ENCODE measurements at regions not wholly inside any gene's neighbourhood (a gene's known extent, or its start where the extent isn't known, plus 50 kb on each side); places are given as distances from the start of the nearest gene placed in this dataset.

DNA sequence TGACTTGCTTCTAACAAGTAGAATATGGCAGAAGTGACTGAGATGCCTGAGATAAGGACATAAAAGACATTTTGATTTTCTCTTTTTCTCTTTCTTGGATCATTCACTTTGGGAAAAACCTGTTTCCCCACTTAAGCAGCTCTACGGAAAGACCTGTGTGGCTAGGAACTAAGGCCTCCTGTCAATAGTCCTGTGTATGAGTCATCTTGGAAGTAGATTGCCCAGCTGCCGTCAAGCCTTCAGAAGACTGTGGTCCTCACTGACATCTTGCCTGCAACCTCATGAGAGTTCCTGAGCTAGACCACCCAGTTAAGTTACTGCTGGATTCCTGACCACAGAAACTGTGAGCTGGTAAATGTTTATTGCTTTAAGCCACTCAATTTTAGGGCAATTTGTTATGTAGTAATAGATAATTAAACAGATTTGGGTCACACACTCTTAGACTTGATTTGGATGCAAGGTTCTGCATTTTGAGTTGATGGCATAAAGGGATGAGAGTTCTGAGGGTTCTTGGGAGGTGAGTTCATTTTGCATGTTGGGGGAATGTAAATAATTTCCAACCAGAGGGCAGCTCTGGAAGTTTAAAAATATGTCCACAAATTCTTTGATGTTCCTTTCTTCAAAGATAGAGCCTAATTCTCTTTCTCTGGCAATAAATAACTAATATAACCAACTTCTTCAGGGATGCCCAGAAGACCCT is 229.2 kb downstream of the SQOR start:
- intact Hi-C loops (cut with DNase I, micrococcal nuclease), result no loop called here
- DNase-seq (no peak), ATAC-seq (ENCODE audit: poor library complexity) (no peak)
- ChIA-PET CTCF (no interaction called here), POLR2A (no interaction called here)
- no peaks in the 10 kb centered on the region for H3K4me1 Mint-ChIP-seq (ENCODE audit: low read depth)
- Histone ChIP-seq H3K4me1 (ENCODE audit: insufficient read depth, low read length) (no peaks in the 10 kb centered on the region), H3K27me3 (ENCODE audit: control insufficient read depth in 1 of 2, insufficient read depth in 2 of 2, low read length in 2 of 2) (no peaks in the 10 kb centered on the region), H3K4me3 (ENCODE audit: low read length) (no peak overlapping the region), H3K9me3 (ENCODE audit: control insufficient read depth in 1 of 2, insufficient read depth in 1 of 2, low read length in 2 of 2) (no peaks in the 10 kb centered on the region), H3K27ac (ENCODE audit: low read depth in 1 of 2, low read length in 2 of 2) (no peak overlapping the region), H3K36me3 (ENCODE audit: insufficient read depth, low read length) (no peaks in the 10 kb centered on the region)
- no peak overlapping the region for H3K4me3 Mint-ChIP-seq
- TF ChIP-seq, protein P1, sequence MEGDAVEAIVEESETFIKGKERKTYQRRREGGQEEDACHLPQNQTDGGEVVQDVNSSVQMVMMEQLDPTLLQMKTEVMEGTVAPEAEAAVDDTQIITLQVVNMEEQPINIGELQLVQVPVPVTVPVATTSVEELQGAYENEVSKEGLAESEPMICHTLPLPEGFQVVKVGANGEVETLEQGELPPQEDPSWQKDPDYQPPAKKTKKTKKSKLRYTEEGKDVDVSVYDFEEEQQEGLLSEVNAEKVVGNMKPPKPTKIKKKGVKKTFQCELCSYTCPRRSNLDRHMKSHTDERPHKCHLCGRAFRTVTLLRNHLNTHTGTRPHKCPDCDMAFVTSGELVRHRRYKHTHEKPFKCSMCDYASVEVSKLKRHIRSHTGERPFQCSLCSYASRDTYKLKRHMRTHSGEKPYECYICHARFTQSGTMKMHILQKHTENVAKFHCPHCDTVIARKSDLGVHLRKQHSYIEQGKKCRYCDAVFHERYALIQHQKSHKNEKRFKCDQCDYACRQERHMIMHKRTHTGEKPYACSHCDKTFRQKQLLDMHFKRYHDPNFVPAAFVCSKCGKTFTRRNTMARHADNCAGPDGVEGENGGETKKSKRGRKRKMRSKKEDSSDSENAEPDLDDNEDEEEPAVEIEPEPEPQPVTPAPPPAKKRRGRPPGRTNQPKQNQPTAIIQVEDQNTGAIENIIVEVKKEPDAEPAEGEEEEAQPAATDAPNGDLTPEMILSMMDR (IDR thresholded peaks at IDR 0.05), result no peak
- H3K9me3 Mint-ChIP-seq, result no peaks in the 10 kb centered on the region
- H3K36me3 Mint-ChIP-seq (ENCODE audit: low read depth), result no peaks in the 10 kb centered on the region
- H3K27ac Mint-ChIP-seq, result no peak overlapping the region
- peaks cover 4% of the 10 kb centered on the region for H3K27me3 Mint-ChIP-seq

DNA sequence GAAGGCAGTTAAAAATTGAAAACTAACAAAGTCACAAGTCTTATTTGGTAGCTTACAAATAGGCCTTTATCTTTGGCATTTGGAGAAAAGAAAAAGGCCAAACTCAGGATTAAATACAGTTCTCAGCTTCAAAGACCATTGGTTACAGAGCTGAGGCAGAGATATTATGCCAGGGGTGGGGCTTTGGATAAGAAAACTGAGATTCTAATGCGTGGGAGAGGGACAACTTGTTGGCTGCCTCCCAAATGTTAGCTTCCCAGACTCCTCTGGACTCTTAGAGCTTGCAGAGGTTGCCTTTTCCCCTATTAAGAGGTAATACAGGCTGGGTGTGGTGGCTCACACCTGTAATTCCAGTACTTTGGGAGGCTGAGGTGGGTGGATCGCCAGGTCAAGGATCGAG is 231.8 kb downstream of the SQOR start:
- TF ChIP-seq, protein P1 (IDR thresholded peaks at IDR 0.05), result no peak
- ChIA-PET CTCF (no interaction called here), POLR2A (no interaction called here)
- ATAC-seq (ENCODE audit: poor library complexity) (no peak), DNase-seq (no peak)
- intact Hi-C loops (cut with DNase I, micrococcal nuclease), result no loop called here
- H3K9me3 Mint-ChIP-seq, result no peaks in the 10 kb centered on the region
- Histone ChIP-seq H3K27ac (ENCODE audit: low read depth in 1 of 2, low read length in 2 of 2) (no peak overlapping the region), H3K9me3 (ENCODE audit: control insufficient read depth in 1 of 2, insufficient read depth in 1 of 2, low read length in 2 of 2) (peaks cover 0 to 4% of the 10 kb centered on the region in 2 experiments), H3K4me1 (ENCODE audit: insufficient read depth, low read length) (no peaks in the 10 kb centered on the region), H3K27me3 (ENCODE audit: control insufficient read depth in 1 of 2, insufficient read depth in 2 of 2, low read length in 2 of 2) (peaks cover 0 to 3% of the 10 kb centered on the region in 2 experiments), H3K36me3 (ENCODE audit: insufficient read depth, low read length) (no peaks in the 10 kb centered on the region), H3K4me3 (ENCODE audit: low read length) (no peak overlapping the region)
- no peaks in the 10 kb centered on the region for H3K4me1 Mint-ChIP-seq (ENCODE audit: low read depth)
- H3K36me3 Mint-ChIP-seq (ENCODE audit: low read depth), result no peaks in the 10 kb centered on the region
- no peak overlapping the region for H3K27ac Mint-ChIP-seq
- peaks cover 4% of the 10 kb centered on the region for H3K27me3 Mint-ChIP-seq
- no peak overlapping the region for H3K4me3 Mint-ChIP-seq

DNA sequence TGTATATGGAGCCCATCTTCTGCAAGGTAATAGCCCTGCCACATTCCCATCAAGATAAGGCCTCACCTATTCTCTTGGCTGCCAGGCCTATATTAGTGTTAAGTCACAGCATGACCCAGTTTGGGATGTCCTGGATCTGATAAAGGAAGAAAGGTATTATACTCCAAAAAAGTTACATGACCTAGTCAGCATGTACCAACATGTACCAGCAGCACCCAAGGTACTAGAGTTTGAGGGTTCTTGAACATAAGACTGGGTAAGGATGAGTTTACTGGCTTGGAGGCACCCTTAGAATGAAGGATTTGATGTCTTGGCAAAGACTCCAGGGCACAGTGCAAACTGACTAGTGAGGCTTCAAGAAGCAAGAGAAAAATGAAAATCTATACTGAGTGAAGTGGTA is 232.5 kb downstream of the SQOR start:
- POLR2A ChIA-PET, result no interaction called here

More for the DNA sequence above, 232.5 kb downstream of the SQOR start:
- intact Hi-C loops (cut with DNase I, micrococcal nuclease), result no loop called here
- H3K4me3 Mint-ChIP-seq, result no peak overlapping the region
- ATAC-seq (ENCODE audit: poor library complexity) (no peak), DNase-seq (no peak)
- no peaks in the 10 kb centered on the region for H3K4me1 Mint-ChIP-seq (ENCODE audit: low read depth)
- TF ChIP-seq, protein P1 (IDR thresholded peaks at IDR 0.05), result no peak
- H3K27me3 Mint-ChIP-seq, result peaks cover 4% of the 10 kb centered on the region
- Histone ChIP-seq H3K4me1 (ENCODE audit: insufficient read depth, low read length) (no peaks in the 10 kb centered on the region), H3K27me3 (ENCODE audit: control insufficient read depth in 1 of 2, insufficient read depth in 2 of 2, low read length in 2 of 2) (peaks cover 0 to 3% of the 10 kb centered on the region in 2 experiments), H3K27ac (ENCODE audit: low read depth in 1 of 2, low read length in 2 of 2) (no peak overlapping the region), H3K36me3 (ENCODE audit: insufficient read depth, low read length) (no peaks in the 10 kb centered on the region), H3K4me3 (ENCODE audit: low read length) (no peak overlapping the region), H3K9me3 (ENCODE audit: control insufficient read depth in 1 of 2, insufficient read depth in 1 of 2, low read length in 2 of 2) (peaks cover 0 to 4% of the 10 kb centered on the region in 2 experiments)
- peaks cover 2% of the 10 kb centered on the region for H3K9me3 Mint-ChIP-seq
- no peaks in the 10 kb centered on the region for H3K36me3 Mint-ChIP-seq (ENCODE audit: low read depth)
- no peak overlapping the region for H3K27ac Mint-ChIP-seq
- CTCF ChIA-PET, result no interaction called here

Data from CD4-positive, alpha-beta T cell (primary cell).